Fibroblast of pulmonary artery (primary cell): ENCODE measurements at regions not wholly inside any gene's neighbourhood (a gene's known extent, or its start where the extent isn't known, plus 50 kb on each side); places are given as distances from the start of the nearest gene placed in this dataset.

Source experiments
- DNase-seq: peaks from one replicate; pipeline ENCODE4 v3.0.0-alpha.2; 2010; ENCODE audit warnings: low read depth
- H3K4me3 ChIP-seq: replicated peaks from 2 replicates; pipeline ENCODE4 v1.5.1; 2011; ENCODE audit warnings: low read depth, mild to moderate bottlenecking, control low read depth, low read length, moderate library complexity
- CTCF ChIP-seq: IDR thresholded peaks from 2 replicates; pipeline ENCODE4 v1.5.1; 2011; ENCODE audit warnings: mild to moderate bottlenecking, control low read depth, low read length, inconsistent platforms; ENCODE audit errors: missing control alignments

GRCh38 chrX:5015451-5015850, 1213.2 kb downstream of the NLGN4X start:
- no peak for DNase-seq
- no peak for TF ChIP-seq CTCF
- H3K4me3 ChIP-seq, result no peak overlapping the region

- DNase-seq, result no peak
- no peak for TF ChIP-seq CTCF
- no peak overlapping the region for H3K4me3 ChIP-seq
Observed at GRCh38 chrX:4994855-4995254, 1233.8 kb downstream of the NLGN4X start.

GRCh38 chrX:4978613-4979012, 1250.1 kb downstream of the NLGN4X start:
- no peak for DNase-seq
- H3K4me3 ChIP-seq, result no peak overlapping the region
- no peak for TF ChIP-seq CTCF

GRCh38 chrX:4971646-4972045, 1257.0 kb downstream of the NLGN4X start:
- DNase-seq, result no peak
- no peak overlapping the region for H3K4me3 ChIP-seq
- no peak for TF ChIP-seq CTCF

- no peak for TF ChIP-seq CTCF
- no peak for DNase-seq
- H3K4me3 ChIP-seq, result no peak overlapping the region
Observed at GRCh38 chrX:4964112-4964511, 1250.7 kb upstream of the PRKX start.

- TF ChIP-seq CTCF, result no peak
- no peak overlapping the region for H3K4me3 ChIP-seq
- no peak for DNase-seq
Observed at GRCh38 chrX:4963432-4963831, 1250.0 kb upstream of the PRKX start.

GRCh38 chrX:4944767-4945166, 1231.3 kb upstream of the PRKX start:
- no peak overlapping the region for H3K4me3 ChIP-seq
- no peak for DNase-seq
- no peak for TF ChIP-seq CTCF
